Osteocyte (in vitro differentiated cells): ENCODE measurements at regions not wholly inside any gene's neighbourhood (a gene's known extent, or its start where the extent isn't known, plus 50 kb on each side); places are given as distances from the start of the nearest gene placed in this dataset.
"Not testable (repeated sequence)": the region's sequence is repeated elsewhere in the genome, so short reads cannot be mapped to it uniquely, and the experiment has no call there.

Experiments used
- DNase-seq: peaks from one replicate; pipeline ENCODE4 v3.0.0; 2021; ENCODE audit warnings: mixed read lengths; ENCODE audit not compliant: unreplicated experiment; ENCODE audit errors: extremely low spot score
- H3K27ac Mint-ChIP-seq: one replicate; pipeline ENCODE4 v1.8.0; 2021; ENCODE audit warnings: mild to moderate bottlenecking, mixed read lengths; ENCODE audit not compliant: unreplicated experiment
- H3K27me3 Mint-ChIP-seq: one replicate; pipeline ENCODE4 v1.8.0; 2021; ENCODE audit warnings: mixed read lengths; ENCODE audit not compliant: unreplicated experiment
- H3K36me3 Mint-ChIP-seq: one replicate; pipeline ENCODE4 v1.8.0; 2021; ENCODE audit warnings: mixed read lengths; ENCODE audit not compliant: unreplicated experiment
- H3K4me1 Mint-ChIP-seq: one replicate; pipeline ENCODE4 v1.8.0; 2021; ENCODE audit warnings: mixed read lengths; ENCODE audit not compliant: unreplicated experiment
- H3K4me3 Mint-ChIP-seq: one replicate; pipeline ENCODE4 v1.8.0; 2021; ENCODE audit warnings: mild to moderate bottlenecking, moderate library complexity, mixed read lengths; ENCODE audit not compliant: unreplicated experiment
- H3K9me3 Mint-ChIP-seq: one replicate; pipeline ENCODE4 v1.8.0; 2021; ENCODE audit warnings: mixed read lengths; ENCODE audit not compliant: unreplicated experiment
- TF ChIP-seq, protein P1 (sequence below): fragments of 200-600 bp; sonication (generic); IDR thresholded peaks from 2 replicates; pipeline ENCODE4 v1.5.0; 2021; ENCODE audit warnings: antibody characterized with exemption, mild to moderate bottlenecking, moderate library complexity

DNA sequence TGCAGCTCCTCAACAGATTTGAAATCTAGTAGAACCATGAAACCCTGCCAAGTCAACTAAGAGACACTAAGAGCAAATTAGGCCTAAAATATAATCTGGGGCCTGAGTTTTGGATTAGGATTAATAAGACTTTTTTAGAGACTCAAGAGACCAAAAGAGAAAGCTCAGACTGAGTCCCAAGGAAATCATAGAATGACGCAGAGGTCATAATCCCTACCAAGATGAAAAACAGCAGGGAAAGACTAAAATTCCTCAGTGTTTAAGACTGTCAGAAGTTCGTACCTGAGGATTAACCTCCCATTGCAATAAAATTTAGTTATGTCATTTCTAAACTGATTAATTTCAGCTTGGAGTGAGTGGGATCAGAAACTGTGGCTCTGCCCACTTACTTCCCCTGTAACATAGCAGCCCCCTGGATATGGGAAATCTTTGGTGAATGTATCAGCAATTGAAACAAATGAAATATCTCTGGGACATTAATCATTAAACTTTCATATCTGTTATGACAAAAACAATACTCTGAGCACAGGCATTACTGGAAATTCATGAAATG is 200.3 kb downstream of the EDN1 start:
- DNase-seq = no peak
- TF ChIP-seq, protein P1, sequence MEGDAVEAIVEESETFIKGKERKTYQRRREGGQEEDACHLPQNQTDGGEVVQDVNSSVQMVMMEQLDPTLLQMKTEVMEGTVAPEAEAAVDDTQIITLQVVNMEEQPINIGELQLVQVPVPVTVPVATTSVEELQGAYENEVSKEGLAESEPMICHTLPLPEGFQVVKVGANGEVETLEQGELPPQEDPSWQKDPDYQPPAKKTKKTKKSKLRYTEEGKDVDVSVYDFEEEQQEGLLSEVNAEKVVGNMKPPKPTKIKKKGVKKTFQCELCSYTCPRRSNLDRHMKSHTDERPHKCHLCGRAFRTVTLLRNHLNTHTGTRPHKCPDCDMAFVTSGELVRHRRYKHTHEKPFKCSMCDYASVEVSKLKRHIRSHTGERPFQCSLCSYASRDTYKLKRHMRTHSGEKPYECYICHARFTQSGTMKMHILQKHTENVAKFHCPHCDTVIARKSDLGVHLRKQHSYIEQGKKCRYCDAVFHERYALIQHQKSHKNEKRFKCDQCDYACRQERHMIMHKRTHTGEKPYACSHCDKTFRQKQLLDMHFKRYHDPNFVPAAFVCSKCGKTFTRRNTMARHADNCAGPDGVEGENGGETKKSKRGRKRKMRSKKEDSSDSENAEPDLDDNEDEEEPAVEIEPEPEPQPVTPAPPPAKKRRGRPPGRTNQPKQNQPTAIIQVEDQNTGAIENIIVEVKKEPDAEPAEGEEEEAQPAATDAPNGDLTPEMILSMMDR = no peak
- Mint-ChIP-seq H3K4me3 (no peak overlapping the region), H3K9me3 (peaks cover 10% of the 10 kb centered on the region), H3K27me3 (no peaks in the 10 kb centered on the region), H3K4me1 (peaks cover 11% of the 10 kb centered on the region), H3K36me3 (no peaks in the 10 kb centered on the region), H3K27ac (no peak overlapping the region)

DNA sequence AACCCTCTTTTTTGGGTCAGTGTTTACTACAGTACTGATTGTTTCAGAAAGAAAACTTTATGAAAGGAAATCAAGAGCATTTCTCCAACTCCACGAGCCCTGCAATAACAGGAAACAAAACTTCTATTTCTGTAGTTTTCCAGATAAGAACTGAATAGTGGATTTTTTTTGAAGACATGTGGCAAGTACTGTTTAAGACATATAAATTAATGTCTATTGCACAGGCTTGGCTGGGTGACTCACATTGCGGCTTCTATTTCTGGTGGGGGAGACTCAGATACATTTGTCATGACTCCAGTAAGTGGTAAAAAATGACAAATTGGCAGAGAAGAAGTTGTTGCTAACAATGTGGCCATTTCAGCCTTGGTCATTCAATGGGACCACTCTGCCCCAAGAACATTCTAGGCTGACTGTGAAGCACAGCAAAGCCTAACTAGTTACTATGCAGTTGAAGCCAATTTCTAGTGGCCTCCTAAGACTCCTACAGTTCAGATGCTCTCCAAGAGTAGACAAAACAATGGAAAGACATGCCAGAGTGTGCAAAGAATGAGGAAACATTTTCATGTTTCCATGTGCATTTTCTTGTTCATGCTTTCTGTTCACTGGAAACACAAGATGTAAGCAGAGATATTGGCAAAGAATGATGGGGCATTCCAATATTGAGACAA is 200.9 kb downstream of the EDN1 start:
- H3K4me3 Mint-ChIP-seq = no peak overlapping the region
- H3K27ac Mint-ChIP-seq = no peak overlapping the region
- H3K4me1 Mint-ChIP-seq = peaks cover 10% of the 10 kb centered on the region
- H3K9me3 Mint-ChIP-seq = peaks cover 13% of the 10 kb centered on the region
- TF ChIP-seq, protein P1 = no peak
- no peaks in the 10 kb centered on the region for H3K27me3 Mint-ChIP-seq
- H3K36me3 Mint-ChIP-seq = no peaks in the 10 kb centered on the region
- no peak for DNase-seq

DNA sequence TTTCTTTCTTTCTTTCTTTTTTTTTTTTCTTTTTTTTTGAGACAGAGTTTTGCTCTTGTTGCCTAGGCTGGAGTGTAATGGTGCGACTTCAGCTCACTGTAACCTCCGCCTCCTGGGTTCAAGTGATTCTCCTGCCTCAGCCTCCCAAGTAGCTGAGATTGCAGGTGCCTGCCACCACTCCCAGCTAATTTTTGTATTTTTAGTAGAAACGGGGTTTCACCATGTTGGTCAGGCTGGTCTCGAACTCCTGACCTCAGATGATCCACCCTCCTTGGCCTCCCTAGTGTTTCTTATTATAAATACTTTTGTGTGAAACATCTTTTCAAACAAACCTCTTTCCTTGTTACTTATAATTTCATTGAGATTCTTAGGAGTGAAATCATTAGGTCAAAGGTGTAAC is 202.8 kb downstream of the EDN1 start:
- H3K4me3 Mint-ChIP-seq, H3K36me3 Mint-ChIP-seq, H3K27ac Mint-ChIP-seq, DNase-seq, H3K27me3 Mint-ChIP-seq: not testable (repeated sequence)
- peaks cover 10% of the 10 kb centered on the region for H3K4me1 Mint-ChIP-seq
- H3K9me3 Mint-ChIP-seq = peaks cover 15% of the 10 kb centered on the region

DNA sequence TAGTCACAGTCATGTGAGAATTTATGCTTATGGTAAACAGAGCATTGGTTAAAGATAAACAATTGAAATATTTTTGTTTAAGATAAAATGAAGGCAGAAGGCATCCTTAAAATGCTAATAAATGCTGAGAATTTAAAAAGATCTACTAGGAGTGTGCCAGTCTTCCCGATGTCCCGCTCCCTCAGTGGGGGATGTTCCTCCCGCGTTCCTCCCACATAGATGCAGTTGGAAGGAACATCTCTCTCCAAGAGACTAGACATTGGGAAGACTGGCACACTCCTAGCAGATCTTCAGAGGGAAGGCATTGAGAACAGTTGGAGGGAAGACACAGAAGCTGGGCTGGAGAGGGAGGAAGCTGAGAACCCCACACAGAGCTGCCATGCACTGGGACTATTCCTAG is 203.3 kb downstream of the EDN1 start:
- H3K4me1 Mint-ChIP-seq = peaks cover 10% of the 10 kb centered on the region
- TF ChIP-seq, protein P1 = no peak
- H3K4me3 Mint-ChIP-seq = no peak overlapping the region
- H3K27ac Mint-ChIP-seq = no peak overlapping the region
- H3K9me3 Mint-ChIP-seq = peaks cover 15% of the 10 kb centered on the region
- H3K36me3 Mint-ChIP-seq = no peaks in the 10 kb centered on the region
- H3K27me3 Mint-ChIP-seq = no peaks in the 10 kb centered on the region
- no peak for DNase-seq

DNA sequence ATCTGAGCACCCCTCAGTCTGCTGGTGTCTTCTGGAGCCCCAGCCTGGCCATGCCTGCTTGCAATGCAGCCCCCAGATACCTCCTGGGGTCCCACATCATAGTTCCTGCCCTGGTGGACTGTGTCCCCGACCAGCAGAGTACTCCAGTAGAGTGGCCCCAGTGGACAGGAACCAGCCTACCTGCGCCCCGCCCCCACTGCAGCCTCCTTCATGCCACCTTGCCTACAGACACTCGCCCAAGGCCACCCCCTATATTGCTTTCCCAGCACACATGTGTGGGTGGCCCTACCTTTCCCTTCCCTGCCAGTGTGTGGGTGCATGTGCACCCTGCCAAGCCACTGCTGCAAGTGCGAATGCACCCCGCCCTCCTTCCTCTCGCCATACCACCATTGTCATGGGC is 204.0 kb downstream of the EDN1 start:
- DNase-seq = no peak
- Mint-ChIP-seq H3K27me3 (no peaks in the 10 kb centered on the region), H3K4me1 (peaks cover 10% of the 10 kb centered on the region), H3K9me3 (peaks cover 22% of the 10 kb centered on the region), H3K27ac (no peak overlapping the region), H3K4me3 (no peak overlapping the region), H3K36me3 (peaks cover 3% of the 10 kb centered on the region)
- TF ChIP-seq, protein P1 = no peak
